ENCODE measurements at regions not wholly inside any gene's neighbourhood (a gene's known extent, or its start where the extent isn't known, plus 50 kb on each side); places are given as distances from the start of the nearest gene placed in this dataset.
A peak's percentile ranks its signal among the peaks of the same experiment; 100 is the strongest.

DNA sequence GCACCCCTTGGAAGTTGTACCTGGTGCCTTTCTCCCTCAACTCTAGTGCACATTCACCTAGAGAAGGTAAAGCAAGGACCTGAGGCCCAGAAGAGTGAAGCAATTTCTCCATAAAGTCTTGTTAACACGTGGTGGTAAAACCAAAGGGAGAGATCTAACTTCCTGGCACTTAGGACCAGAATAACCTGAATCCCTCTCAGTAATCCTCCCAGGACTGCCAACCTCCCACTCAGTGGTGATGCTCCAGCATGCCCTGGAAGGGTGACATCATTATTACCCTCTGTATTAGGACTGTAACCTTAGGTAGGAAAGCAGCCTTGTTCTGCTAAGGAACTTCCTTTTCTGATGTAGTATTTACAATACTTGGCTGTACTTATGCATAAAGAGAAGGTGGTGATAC, 330.6 kb upstream of the MARCKS start:
- no peak for DNase-seq

DNA sequence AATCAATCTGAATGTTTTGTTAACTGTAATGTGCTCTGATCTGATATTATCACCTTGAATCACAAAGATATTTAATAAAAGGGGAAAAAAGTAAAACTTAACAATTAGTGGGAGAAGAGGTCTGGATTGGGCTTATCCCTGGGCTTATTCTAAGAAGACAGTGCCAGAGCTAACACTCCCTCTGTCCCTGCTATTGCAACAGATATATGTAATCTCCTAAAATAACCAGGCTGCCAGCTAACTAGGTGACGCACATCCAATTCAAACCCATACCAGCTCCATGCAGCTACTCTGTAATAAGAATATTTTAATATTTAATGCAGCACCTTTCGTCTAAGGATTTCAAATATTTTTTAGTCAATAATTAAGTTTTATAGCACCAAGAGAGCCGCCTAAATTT, 330.1 kb upstream of the MARCKS start:
- DNase-seq = no peak

DNA sequence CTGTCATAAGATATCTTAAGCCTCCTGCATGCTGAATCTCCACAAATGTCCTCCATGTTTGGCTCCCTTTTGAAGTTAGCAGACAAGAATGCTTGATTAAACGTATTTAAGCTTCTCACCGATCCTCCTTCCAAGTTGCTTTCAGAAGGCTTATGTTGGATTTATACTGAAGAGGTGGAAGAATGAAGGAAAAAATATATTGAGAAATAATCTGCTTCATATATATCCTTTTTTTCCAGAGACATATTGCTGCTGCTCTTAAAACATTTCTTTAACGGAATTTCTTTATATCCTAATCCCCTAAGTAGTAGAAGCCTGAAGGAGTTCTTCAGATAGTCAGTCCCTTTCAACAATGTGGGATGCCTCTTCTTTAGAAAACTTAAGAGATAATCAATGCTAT, 329.0 kb upstream of the MARCKS start:
- DNase-seq = no peak

DNA sequence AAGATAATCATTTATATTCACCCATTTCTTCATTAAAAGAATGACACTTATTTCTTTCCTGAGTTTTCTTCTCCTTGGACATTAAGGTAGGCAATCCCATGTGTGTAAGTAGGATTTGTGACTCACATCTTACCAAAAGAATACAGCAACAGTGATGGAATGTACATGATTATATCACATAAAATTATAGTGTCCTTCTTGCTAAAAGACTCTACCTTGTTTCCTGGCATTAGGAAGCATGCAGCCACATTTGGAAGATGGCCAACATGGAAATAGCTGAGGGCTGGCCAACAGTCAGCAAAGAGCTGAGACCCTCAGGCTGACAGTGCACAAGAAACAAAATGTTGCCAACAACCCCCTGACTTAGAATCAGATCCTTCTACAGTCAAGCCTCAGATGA, 327.9 kb upstream of the MARCKS start:
- no peak for DNase-seq

DNA sequence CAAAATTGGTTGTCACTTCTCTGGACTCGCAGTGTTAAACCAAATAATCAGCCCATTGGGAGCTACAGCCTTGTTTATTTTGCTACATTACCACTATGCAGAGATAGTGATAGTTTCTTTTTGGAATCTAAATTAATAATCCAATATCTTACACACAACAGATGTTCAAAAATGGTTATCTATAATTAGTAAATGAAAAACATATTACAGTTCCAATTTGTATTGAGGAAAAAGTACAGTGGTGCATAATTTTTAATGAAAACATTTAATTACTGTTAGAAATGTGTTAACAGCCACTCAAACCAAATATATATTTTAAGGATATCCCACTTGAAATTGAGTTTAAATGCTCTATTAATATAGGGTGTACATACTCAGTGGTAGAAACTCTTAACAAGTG, 327.3 kb upstream of the MARCKS start:
- no peak for DNase-seq

DNA sequence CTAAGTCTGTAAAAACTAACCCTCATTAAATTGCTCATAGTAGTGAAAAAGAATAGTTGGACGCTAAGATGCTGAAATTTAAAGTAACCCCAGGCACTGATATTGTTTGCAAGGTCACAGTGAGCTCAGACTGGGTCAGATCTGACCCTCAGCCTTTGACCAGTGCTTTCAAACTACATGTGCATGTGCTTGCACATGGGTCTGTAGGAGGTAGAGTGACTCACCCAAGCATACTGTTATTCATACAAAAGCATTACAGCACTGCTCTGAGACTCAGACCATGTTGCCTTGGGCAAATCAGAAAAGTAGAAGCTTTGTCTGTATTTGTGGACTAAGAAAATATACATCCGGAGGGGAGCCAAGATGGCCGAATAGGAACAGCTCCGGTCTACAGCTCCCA, 326.4 kb upstream of the MARCKS start:
- peak; percentile 69 for DNase-seq

DNA sequence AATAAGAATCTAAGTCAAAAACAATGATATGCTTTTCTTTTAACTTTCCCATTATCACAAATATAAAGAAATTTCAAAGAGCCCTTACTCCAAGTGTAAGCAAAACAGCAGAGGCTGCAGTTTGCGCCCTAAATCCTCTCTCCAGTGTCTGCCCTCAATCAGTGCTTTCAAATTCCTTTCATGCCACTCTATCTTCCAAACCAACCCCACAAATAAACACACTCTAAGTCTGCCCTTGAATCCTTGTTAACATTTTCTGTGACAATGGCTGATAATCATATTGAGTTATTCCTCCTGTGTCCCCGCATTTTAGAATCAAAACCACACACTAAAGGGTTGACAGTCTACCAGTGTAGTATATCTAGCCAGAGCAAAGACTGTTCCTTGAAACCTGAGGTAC, 317.9 kb upstream of the MARCKS start:
- peak; percentile 58 for DNase-seq

DNA sequence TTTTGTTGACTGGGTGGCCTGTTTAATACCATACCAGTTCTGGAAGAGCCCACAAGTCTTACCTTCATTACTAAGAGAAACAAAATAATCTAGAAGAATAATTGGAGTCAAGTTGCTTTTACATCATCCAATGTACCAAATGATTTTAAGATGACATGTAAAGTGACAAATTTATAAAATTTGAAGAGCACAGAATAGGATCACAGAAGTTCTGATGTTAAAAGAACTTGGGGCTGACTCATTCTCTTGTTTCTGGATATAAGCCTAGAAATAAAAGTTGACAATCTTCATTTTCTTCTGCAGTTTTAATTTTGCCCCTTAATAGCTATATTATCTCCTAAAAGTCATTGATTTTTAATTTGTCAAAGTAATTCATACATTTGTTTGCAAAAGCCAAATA, 317.5 kb upstream of the MARCKS start:
- peak; percentile 26 for DNase-seq

DNA sequence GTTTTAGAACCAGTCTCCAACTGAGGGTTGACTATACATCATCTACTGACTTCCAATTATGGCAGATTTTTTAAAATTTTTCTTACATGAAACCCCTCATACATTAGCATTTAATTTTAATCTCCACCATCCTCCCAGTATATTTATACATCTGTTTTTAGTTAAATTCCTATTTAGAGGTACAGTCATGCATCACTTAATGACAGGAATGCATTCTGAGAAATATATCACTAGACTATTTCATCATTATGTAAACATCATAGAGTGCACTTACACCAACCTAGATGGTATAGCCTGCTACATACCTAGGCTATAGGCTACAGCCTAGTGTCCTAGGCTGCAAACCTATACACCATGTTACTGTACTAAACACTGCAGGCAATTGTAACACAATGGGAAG, 316.7 kb upstream of the MARCKS start:
- DNase-seq = peak; percentile 86

DNA sequence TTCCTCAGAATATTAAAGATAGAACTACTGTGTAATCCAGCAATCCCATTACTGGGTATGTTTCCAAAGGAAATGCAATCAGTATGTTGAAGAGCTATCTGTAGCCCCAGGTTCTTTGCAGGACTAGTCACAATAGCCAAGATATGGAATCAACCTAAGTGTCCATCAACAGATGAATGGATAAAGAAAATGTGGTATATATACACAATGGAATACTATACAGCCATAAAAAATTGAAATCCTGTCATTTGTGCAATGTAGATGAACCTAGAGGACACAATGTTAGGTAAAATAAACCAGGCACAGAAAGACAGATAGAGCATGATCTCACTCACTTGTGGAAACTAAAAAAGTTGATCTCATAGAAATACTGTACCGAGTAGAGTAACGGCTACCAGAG, 306.0 kb upstream of the MARCKS start:
- DNase-seq = no peak

DNA sequence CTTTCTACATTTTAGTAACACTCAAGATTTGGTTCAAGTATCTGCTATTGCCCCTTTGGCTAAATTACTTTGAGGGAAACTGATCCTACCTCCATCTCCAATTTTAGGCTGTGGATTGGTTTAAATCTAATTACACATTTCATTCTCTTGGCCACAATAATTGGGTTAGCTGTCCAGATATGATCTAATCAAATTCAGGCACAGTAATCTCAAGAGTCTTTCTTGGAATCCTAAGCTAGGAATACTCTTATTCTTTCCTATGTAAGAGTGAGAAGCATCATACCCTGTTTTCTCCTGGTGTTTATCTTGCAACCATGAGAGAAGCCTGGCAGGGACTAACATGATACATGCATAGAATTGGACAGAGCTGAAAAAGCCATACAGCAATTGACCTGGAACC, 300.4 kb upstream of the MARCKS start:
- no peak for DNase-seq

DNA sequence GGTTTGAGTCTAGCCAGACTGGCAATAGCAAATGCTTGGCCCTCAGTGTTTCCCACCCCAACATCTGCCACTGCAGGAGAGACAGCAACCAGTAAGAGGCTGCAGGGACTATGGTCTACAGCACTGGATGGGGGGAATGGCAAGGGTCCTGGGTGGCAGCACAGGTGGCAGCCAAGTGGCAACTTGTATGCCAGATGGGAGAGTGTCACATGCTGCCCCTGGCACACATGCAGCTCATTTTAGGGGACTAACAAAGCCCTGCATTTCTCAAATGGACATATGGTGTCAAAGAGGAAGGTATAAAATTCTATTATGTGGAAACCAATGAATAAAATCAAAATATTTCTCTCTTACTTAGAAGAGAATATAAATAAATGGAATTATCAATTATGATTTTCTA, 298.7 kb upstream of the MARCKS start:
- no peak for DNase-seq

DNA sequence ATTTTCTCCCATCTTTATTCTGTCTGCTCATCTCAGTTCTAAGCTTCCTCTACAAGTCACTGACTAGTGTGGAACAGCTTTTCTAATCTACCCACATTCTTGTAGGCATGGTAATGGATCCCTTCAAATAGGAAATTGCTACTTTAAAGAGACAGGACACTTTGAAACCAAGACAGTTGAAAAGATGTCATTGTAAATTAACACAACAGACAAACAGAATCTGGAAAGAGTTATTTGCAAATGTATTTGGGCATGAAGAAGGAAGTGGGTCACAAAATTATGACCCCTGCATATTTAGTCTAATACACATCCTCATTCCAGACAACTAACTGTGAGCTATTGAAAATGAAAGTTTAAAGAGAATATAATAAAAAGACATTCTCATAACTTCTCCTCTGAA, 298.2 kb upstream of the MARCKS start:
- DNase-seq = peak; percentile 89

DNA sequence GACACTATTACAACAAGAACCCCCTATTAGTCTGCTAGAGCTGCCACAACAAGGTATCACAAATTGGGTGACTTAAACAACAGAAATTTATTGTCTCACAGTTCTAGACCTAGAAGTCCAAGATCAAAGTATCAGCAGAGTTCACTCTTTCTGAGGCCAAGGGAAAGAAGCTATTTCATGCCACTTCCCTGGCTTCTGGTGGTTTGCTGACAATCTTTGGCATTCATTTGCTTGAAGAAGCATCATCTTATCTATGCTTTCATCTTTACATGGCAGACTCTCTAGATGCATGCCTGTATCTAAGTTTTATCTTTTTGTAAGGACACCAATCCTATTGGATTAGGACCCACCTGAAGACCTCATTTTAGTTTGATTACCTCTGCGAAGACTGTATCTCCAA, 296.8 kb upstream of the MARCKS start:
- DNase-seq = no peak

DNA sequence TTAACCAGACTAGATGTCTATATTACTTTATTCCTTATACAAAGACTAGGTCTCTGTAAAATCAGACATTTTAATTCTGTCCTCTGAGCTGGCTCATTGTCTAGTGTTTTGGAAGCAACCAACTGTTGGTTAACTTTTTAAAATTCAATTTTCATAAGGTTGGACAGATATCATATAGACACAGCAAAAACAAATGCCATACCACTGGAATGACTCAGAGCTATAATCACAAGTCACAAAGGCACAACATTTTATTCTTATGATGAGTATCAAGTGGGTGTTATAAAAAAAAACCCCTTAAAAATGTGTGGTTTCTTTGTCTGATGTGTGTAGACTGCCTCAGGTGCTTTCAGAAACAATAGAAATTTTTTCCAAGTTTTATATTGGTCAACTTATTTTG, 296.2 kb upstream of the MARCKS start:
- DNase-seq = peak; percentile 90

DNA sequence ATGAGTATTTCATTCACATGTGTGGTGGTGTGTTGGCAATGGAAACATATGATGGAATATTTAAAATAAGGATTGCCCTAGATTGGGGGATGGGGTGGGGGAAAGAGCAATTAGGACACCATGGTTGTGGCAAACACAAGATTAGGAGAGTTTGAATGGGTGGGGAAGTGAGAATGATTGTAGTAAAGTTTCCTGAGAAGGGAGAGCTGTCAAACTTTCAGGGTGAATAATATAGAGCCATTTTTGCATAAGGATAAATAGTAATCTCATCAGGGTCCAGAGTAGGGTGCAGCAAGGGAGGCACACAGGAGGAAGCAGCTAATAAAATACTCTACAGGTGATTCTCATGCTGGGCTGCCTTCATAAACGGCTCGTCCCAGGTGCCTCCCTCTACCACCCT, 294.9 kb upstream of the MARCKS start:
- no peak for DNase-seq

DNA sequence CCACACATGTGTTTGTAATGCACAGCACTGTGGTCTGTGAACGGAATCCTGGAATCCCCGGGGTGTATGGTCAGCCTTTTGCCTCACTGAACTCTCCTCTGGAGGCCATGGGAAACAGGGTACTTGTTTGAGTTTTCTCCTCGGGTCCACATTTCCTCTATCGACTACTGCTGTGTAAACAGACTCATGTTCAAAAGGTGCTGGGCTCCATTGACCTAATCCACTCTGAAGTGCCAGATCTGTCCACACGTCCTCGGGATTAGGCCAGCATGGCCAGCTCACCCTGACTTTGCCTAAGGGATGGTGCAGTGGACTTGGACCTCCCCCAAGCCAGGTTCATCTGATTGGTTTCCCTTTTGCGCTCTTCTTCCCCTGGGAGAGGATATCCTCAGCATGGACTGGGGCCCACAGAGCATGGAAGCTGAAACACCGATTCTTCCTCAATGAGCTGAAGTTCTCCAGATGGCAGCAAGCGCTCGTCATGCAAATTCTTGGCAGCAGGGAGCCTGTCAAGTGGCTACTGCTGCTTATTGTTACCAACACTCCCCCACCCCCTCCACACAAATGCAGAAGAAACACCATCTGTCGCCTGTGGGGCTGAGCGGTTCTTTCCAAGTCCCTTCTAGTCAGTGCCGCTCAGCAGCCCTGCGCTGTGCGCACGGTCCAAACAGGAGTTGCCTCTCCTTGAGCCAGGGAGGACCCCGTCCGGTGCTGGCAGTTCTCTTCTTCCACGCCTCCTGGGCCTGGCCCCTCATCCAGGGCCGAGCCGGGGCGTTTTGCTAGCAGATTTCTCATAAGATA, 292.6 kb upstream of the MARCKS start:
- DNase-seq = peak; percentile 98

DNA sequence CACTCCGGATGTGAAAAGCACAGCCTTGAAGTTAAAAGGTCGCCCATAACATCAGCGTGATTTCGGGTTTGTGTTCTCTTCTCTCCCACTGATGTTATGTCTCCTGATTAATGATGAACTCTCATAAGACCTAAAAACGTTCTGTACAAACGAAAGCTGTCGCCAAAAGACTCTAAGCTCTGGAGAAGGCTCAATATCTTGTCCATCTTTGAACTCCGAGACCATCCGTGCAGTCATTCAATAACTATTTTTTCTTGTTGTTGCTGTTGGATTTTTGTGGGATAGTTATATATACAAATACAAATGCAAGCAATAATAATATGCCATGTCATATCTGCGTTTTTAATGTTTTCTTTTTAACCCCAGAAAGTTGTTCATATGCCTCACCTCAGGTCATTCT, 291.8 kb upstream of the MARCKS start:
- peak; percentile 40 for DNase-seq

DNA sequence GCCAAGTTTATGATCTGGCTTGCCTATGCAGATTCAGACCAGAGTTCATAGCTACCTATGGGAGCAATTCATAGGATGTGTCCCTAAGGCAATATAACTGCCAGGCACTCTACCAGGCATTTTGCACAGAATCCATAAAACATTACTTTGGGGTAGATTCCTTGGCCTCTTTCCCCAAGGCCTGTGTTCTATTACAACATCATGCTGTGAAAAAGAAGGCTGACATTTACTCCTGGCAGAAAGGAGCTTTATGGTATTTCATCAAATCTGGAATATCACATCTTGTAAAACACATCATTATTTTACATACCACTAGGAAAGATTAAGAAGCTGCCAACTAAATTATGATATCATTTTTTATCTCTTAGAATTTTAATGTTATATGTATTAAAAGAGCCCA, 287.0 kb upstream of the MARCKS start:
- DNase-seq = peak; percentile 35

DNA sequence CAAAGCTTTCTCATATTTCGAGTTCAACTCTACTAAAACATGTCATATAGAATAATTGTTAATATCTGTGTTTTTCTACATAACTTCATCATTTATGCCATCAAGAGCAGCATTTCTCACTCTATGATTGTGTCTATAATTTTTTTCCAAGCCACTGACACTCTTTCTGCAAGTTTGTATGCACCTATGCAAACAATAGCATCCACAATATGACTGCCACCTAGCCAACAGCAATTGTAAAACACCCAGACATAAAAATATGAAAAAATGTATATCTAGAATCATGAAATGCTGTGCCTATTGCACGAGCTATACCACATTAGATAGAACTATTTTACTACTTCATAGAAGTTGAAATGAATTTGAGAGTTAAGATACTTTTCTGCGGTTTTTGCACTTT, 286.5 kb upstream of the MARCKS start:
- DNase-seq = no peak

DNA sequence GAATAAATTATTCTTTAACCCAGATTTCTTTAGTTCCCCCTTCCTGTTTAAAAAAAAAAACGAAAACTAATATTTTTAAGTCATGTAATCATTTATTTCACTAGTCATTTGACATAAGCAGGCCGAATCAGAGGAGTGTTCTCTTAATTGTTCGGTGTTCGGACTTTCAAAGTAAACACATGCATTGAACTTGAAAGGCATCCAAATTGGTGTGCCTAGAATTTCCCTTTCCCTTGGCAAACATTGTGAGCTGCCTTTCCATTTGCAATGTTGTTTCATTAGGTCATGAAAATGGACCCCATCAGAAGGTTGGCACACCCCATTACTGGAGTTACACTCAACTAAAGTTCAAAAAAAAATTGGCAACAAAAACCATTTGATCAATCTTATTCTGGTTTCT, 283.0 kb upstream of the MARCKS start:
- DNase-seq = no peak

DNA sequence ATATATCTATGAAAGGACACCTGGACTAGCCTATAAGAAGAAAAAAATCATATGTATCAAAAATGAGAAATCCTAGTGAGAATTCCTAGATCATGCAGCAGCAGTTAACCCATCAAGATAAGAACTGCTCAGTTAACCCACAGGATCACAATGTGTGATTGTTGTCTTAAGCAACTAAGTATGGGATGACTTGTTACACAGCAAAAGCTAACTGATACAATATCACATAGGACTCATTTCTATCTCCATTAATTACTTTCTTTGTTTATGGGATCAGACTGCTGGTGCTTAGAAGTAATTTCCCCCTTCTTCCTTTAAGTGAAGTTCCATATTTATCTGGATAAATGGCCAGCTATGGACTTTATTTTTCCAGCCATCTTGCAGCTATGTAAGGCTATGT, 280.8 kb upstream of the MARCKS start:
- DNase-seq = no peak

DNA sequence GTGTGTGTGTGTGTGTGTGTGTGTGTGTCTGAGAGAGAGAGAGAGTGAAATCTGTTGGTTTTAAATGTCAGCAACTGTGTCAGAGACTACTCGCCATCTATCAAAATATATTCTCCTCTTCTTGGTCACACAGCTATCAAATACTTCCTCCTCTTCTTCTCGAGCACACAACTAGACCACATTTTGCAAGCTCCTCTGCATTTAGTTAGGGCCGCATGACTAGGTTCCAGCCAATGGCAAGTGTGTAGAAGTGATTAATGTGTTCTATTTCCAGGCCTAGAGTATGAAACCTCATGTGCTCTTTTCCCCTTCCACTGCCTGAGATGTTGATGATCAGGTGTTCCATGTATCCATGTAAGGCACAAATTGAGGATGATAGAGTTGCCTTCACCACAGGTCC, 278.5 kb upstream of the MARCKS start:
- no peak for DNase-seq

DNA sequence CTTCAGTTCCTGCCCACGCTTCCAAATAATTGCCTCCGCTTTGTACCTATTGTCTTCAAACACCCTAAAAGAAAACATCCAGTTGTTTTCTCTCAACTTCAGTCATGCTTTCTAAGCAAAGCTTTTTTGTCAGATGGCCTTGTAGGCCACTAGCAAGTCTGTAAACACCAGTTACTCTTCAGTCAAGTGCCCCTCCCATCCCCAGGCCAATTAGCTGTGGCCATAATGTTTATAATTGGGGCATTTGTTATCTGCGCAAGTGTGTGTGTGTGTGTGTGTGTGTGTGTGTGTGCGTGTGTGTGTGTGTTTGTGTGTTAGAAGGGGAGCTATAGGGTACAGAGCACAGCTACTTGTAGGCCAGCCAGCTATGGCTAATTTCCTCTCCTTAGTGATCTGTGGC, 272.4 kb upstream of the MARCKS start:
- no peak for DNase-seq

DNA sequence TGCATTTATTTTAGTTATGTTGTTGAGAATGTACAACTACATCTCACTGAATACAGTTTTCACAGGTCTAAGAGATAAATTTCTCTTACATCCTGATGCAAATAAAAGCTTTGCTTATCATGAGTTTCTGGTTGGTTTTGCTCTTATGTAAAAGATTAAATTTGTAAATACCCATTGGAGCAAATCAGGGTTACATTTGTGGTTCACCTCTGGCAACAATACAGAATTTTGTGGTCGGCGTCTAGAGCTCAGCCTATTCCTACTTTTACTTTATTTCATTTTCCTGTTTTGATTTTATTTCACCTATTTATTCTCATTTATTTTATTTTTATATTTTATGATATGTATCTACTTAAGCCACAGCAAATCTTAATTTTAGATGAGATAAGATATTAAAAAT, 271.9 kb upstream of the MARCKS start:
- DNase-seq = no peak

Measured in fibroblast of skin of scalp (primary cell).